ENCODE measurements at regions not wholly inside any gene's neighbourhood (a gene's known extent, or its start where the extent isn't known, plus 50 kb on each side); places are given as distances from the start of the nearest gene placed in this dataset.

GRCh38 chr12:68453278-68453677 lies 121.1 kb upstream of the MDM1 start:
- H3K27ac ChIP-seq (ENCODE audit: insufficient read depth in 1 of 2, low read depth in 1 of 2, low read length in 2 of 2, poor library complexity in 1 of 2, severe bottlenecking in 2 of 2) = no peak overlapping the region
- no peaks in the 10 kb centered on the region for H3K27me3 ChIP-seq (replicated peaks in 2 of 5; ENCODE audit: control insufficient read depth in 4 of 5, insufficient read depth in 5 of 5, low read length in 4 of 5)
- 92% methylated on average over 2 of the region's 3 CpGs for WGBS (ENCODE audit: insufficient coverage)
- no peak for DNase-seq
- CTCF ChIA-PET = interaction anchor here (1.6 kb wide), 1 partner anchor 17 kb away, joined by 4 read pairs; no protein-coding TSS in a partner anchor
- no peak overlapping the region for H3K4me3 ChIP-seq (ENCODE audit: control insufficient read depth in 1 of 7, extremely low read depth in 1 of 7, insufficient read depth in 4 of 7, low read depth in 2 of 7, low read length in 6 of 7)
- POLR2A ChIA-PET = no interaction called here
- no peaks in the 10 kb centered on the region for H3K36me3 ChIP-seq (ENCODE audit: control insufficient read depth in 4 of 4, insufficient read depth in 4 of 4, low read length in 3 of 4)
- peaks cover 22 to 81% (median 59%) of the 10 kb centered on the region in 4 experiments for H3K4me1 ChIP-seq (ENCODE audit: control extremely low read depth in 1 of 4, control insufficient read depth in 4 of 4, insufficient read depth in 4 of 4, low read length in 3 of 4)
- H3K9me3 ChIP-seq (ENCODE audit: control extremely low read depth in 1 of 5, control insufficient read depth in 4 of 5, insufficient read depth in 2 of 5, low read depth in 1 of 5, low read length in 4 of 5) = no peaks in the 10 kb centered on the region

GRCh38 chr12:68453876-68454275 lies 121.7 kb upstream of the MDM1 start:
- Histone ChIP-seq H3K36me3 (ENCODE audit: control insufficient read depth in 4 of 4, insufficient read depth in 4 of 4, low read length in 3 of 4) (no peaks in the 10 kb centered on the region), H3K4me1 (ENCODE audit: control extremely low read depth in 1 of 4, control insufficient read depth in 4 of 4, insufficient read depth in 4 of 4, low read length in 3 of 4) (peaks cover 24 to 76% (median 56%) of the 10 kb centered on the region in 4 experiments), H3K4me3 (ENCODE audit: control insufficient read depth in 1 of 7, extremely low read depth in 1 of 7, insufficient read depth in 4 of 7, low read depth in 2 of 7, low read length in 6 of 7) (no peak overlapping the region), H3K27me3 (replicated peaks in 2 of 5; ENCODE audit: control insufficient read depth in 4 of 5, insufficient read depth in 5 of 5, low read length in 4 of 5) (no peaks in the 10 kb centered on the region), H3K9me3 (ENCODE audit: control extremely low read depth in 1 of 5, control insufficient read depth in 4 of 5, insufficient read depth in 2 of 5, low read depth in 1 of 5, low read length in 4 of 5) (no peaks in the 10 kb centered on the region), H3K27ac (ENCODE audit: insufficient read depth in 1 of 2, low read depth in 1 of 2, low read length in 2 of 2, poor library complexity in 1 of 2, severe bottlenecking in 2 of 2) (no peak overlapping the region)
- WGBS (ENCODE audit: insufficient coverage) = 100% methylated on average over 3 of the region's 5 CpGs
- CTCF ChIA-PET = interaction anchor here (0.6 to 1.9 kb wide), 4 partner anchors 9 to 26 kb away, joined by 3 to 8 read pairs (median 4); no protein-coding TSS in a partner anchor
- POLR2A ChIA-PET = no interaction called here
- DNase-seq = no peak

- Histone ChIP-seq H3K27me3 (replicated peaks in 2 of 5; ENCODE audit: control insufficient read depth in 4 of 5, insufficient read depth in 5 of 5, low read length in 4 of 5) (no peaks in the 10 kb centered on the region), H3K36me3 (ENCODE audit: control insufficient read depth in 4 of 4, insufficient read depth in 4 of 4, low read length in 3 of 4) (no peaks in the 10 kb centered on the region), H3K27ac (ENCODE audit: insufficient read depth in 1 of 2, low read depth in 1 of 2, low read length in 2 of 2, poor library complexity in 1 of 2, severe bottlenecking in 2 of 2) (no peak overlapping the region), H3K4me3 (ENCODE audit: control insufficient read depth in 1 of 7, extremely low read depth in 1 of 7, insufficient read depth in 4 of 7, low read depth in 2 of 7, low read length in 6 of 7) (no peak overlapping the region), H3K4me1 (ENCODE audit: control extremely low read depth in 1 of 4, control insufficient read depth in 4 of 4, insufficient read depth in 4 of 4, low read length in 3 of 4) (peaks cover 25 to 69% (median 51%) of the 10 kb centered on the region in 4 experiments), H3K9me3 (ENCODE audit: control extremely low read depth in 1 of 5, control insufficient read depth in 4 of 5, insufficient read depth in 2 of 5, low read depth in 1 of 5, low read length in 4 of 5) (no peaks in the 10 kb centered on the region)
- CTCF ChIA-PET = interaction anchor here (1.2 to 1.9 kb wide), 2 partner anchors 11 to 25 kb away, joined by 3 to 8 read pairs; no protein-coding TSS in a partner anchor
- POLR2A ChIA-PET = no interaction called here
- WGBS (ENCODE audit: insufficient coverage) = 14% methylated on average over 2 of the region's 3 CpGs
- no peak for DNase-seq
Observed at GRCh38 chr12:68454892-68455291, 122.7 kb upstream of the MDM1 start.

GRCh38 chr12:68455691-68456345 lies 123.7 kb upstream of the MDM1 start:
- Histone ChIP-seq H3K27ac (ENCODE audit: insufficient read depth in 1 of 2, low read depth in 1 of 2, low read length in 2 of 2, poor library complexity in 1 of 2, severe bottlenecking in 2 of 2) (no peak overlapping the region), H3K4me1 (ENCODE audit: control extremely low read depth in 1 of 4, control insufficient read depth in 4 of 4, insufficient read depth in 4 of 4, low read length in 3 of 4) (peaks cover 25 to 62% (median 46%) of the 10 kb centered on the region in 4 experiments), H3K27me3 (replicated peaks in 2 of 5; ENCODE audit: control insufficient read depth in 4 of 5, insufficient read depth in 5 of 5, low read length in 4 of 5) (no peaks in the 10 kb centered on the region), H3K36me3 (ENCODE audit: control insufficient read depth in 4 of 4, insufficient read depth in 4 of 4, low read length in 3 of 4) (no peaks in the 10 kb centered on the region), H3K4me3 (ENCODE audit: control insufficient read depth in 1 of 7, extremely low read depth in 1 of 7, insufficient read depth in 4 of 7, low read depth in 2 of 7, low read length in 6 of 7) (no peak overlapping the region), H3K9me3 (ENCODE audit: control extremely low read depth in 1 of 5, control insufficient read depth in 4 of 5, insufficient read depth in 2 of 5, low read depth in 1 of 5, low read length in 4 of 5) (no peaks in the 10 kb centered on the region)
- CTCF ChIA-PET = interaction anchor here (1.0 to 1.9 kb wide), 2 partner anchors 12 to 24 kb away, joined by 3 to 8 read pairs; no protein-coding TSS in a partner anchor
- no peak for DNase-seq
- POLR2A ChIA-PET = no interaction called here
- WGBS (ENCODE audit: insufficient coverage) = 39% methylated on average over 2 of the region's 2 CpGs

- Histone ChIP-seq H3K36me3 (ENCODE audit: control insufficient read depth in 4 of 4, insufficient read depth in 4 of 4, low read length in 3 of 4) (no peaks in the 10 kb centered on the region), H3K4me1 (ENCODE audit: control extremely low read depth in 1 of 4, control insufficient read depth in 4 of 4, insufficient read depth in 4 of 4, low read length in 3 of 4) (peaks cover 19 to 33% (median 24%) of the 10 kb centered on the region in 4 experiments), H3K9me3 (ENCODE audit: control extremely low read depth in 1 of 5, control insufficient read depth in 4 of 5, insufficient read depth in 2 of 5, low read depth in 1 of 5, low read length in 4 of 5) (no peaks in the 10 kb centered on the region), H3K27me3 (replicated peaks in 2 of 5; ENCODE audit: control insufficient read depth in 4 of 5, insufficient read depth in 5 of 5, low read length in 4 of 5) (no peaks in the 10 kb centered on the region), H3K27ac (ENCODE audit: insufficient read depth in 1 of 2, low read depth in 1 of 2, low read length in 2 of 2, poor library complexity in 1 of 2, severe bottlenecking in 2 of 2) (no peak overlapping the region), H3K4me3 (ENCODE audit: control insufficient read depth in 1 of 7, extremely low read depth in 1 of 7, insufficient read depth in 4 of 7, low read depth in 2 of 7, low read length in 6 of 7) (no peak overlapping the region)
- DNase-seq = peak in 1 of 3 donors; percentile 66
- ChIA-PET CTCF (no interaction called here), POLR2A (no interaction called here)
- WGBS (ENCODE audit: insufficient coverage) = no CpG with 5 or more reads among the region's 2 CpGs
Observed at GRCh38 chr12:68458866-68459265, 126.7 kb upstream of the MDM1 start.

GRCh38 chr12:68460236-68460635 lies 128.1 kb upstream of the MDM1 start:
- H3K36me3 ChIP-seq (ENCODE audit: control insufficient read depth in 4 of 4, insufficient read depth in 4 of 4, low read length in 3 of 4) = no peaks in the 10 kb centered on the region
- 100% methylated on average over 1 of the region's 1 CpG for WGBS (ENCODE audit: insufficient coverage)
- DNase-seq = no peak

GRCh38 chr12:68461645-68462044 lies 129.5 kb upstream of the MDM1 start:
- H3K27ac ChIP-seq (ENCODE audit: insufficient read depth in 1 of 2, low read depth in 1 of 2, low read length in 2 of 2, poor library complexity in 1 of 2, severe bottlenecking in 2 of 2) = no peak overlapping the region
- WGBS (ENCODE audit: insufficient coverage) = 100% methylated on average over 1 of the region's 3 CpGs
- no peaks in the 10 kb centered on the region for H3K9me3 ChIP-seq (ENCODE audit: control extremely low read depth in 1 of 5, control insufficient read depth in 4 of 5, insufficient read depth in 2 of 5, low read depth in 1 of 5, low read length in 4 of 5)
- DNase-seq = no peak
- no peak overlapping the region for H3K4me3 ChIP-seq (ENCODE audit: control insufficient read depth in 1 of 7, extremely low read depth in 1 of 7, insufficient read depth in 4 of 7, low read depth in 2 of 7, low read length in 6 of 7)
- ChIA-PET CTCF (interaction anchor here (1.4 kb wide), 1 partner anchor 68 kb away, joined by 3 read pairs; no protein-coding TSS in a partner anchor), POLR2A (no interaction called here)
- no peaks in the 10 kb centered on the region for H3K36me3 ChIP-seq (ENCODE audit: control insufficient read depth in 4 of 4, insufficient read depth in 4 of 4, low read length in 3 of 4)
- peaks cover 0 to 5% (median 2%) of the 10 kb centered on the region in 4 experiments for H3K4me1 ChIP-seq (ENCODE audit: control extremely low read depth in 1 of 4, control insufficient read depth in 4 of 4, insufficient read depth in 4 of 4, low read length in 3 of 4)
- H3K27me3 ChIP-seq (replicated peaks in 2 of 5; ENCODE audit: control insufficient read depth in 4 of 5, insufficient read depth in 5 of 5, low read length in 4 of 5) = no peaks in the 10 kb centered on the region

More at GRCh38 chr12:68460236-68460635, 128.1 kb upstream of the MDM1 start:
- POLR2A ChIA-PET = no interaction called here
- Histone ChIP-seq H3K4me1 (ENCODE audit: control extremely low read depth in 1 of 4, control insufficient read depth in 4 of 4, insufficient read depth in 4 of 4, low read length in 3 of 4) (peaks cover 9 to 19% (median 12%) of the 10 kb centered on the region in 4 experiments), H3K9me3 (ENCODE audit: control extremely low read depth in 1 of 5, control insufficient read depth in 4 of 5, insufficient read depth in 2 of 5, low read depth in 1 of 5, low read length in 4 of 5) (no peaks in the 10 kb centered on the region), H3K27me3 (replicated peaks in 2 of 5; ENCODE audit: control insufficient read depth in 4 of 5, insufficient read depth in 5 of 5, low read length in 4 of 5) (no peaks in the 10 kb centered on the region), H3K27ac (ENCODE audit: insufficient read depth in 1 of 2, low read depth in 1 of 2, low read length in 2 of 2, poor library complexity in 1 of 2, severe bottlenecking in 2 of 2) (no peak overlapping the region), H3K4me3 (ENCODE audit: control insufficient read depth in 1 of 7, extremely low read depth in 1 of 7, insufficient read depth in 4 of 7, low read depth in 2 of 7, low read length in 6 of 7) (no peak overlapping the region)
- CTCF ChIA-PET = interaction anchor here (0.6 kb wide), 2 partner anchors 13 to 149 kb away, joined by 3 read pairs; no protein-coding TSS in a partner anchor

All from common myeloid progenitor, CD34-positive (primary cell).